Tibial nerve (tissue), 4 donors: ENCODE measurements at regions not wholly inside any gene's neighbourhood (a gene's known extent, or its start where the extent isn't known, plus 50 kb on each side); places are given as distances from the start of the nearest gene placed in this dataset.

Experiments
- DNase-seq, 2 donors: peaks; one replicate each; pipeline ENCODE4 v3.0.0-alpha.2; 2019; ENCODE audit warnings: low spot score in 2 of 2
- H3K27ac ChIP-seq, 4 donors: fragments of 200-600 bp; sonication (generic) in 3 of 4; one replicate each; pipeline ENCODE4 v1.5.1; 2017 to 2019; ENCODE audit warnings: mild to moderate bottlenecking in 1 of 4
- H3K27me3 ChIP-seq, 2 donors: fragments of 200-600 bp; sonication (generic) in 1 of 2; one replicate each; pipeline versions ENCODE4 v1.5.1 to v1.6.0; 2017 to 2019
- H3K36me3 ChIP-seq, 3 donors: fragments of 200-600 bp; sonication (generic); one replicate each; pipeline ENCODE4 v1.5.1; 2018 to 2019
- H3K4me1 ChIP-seq, 4 donors: fragments of 200-600 bp; sonication (generic) in 3 of 4; one replicate each; pipeline ENCODE4 v1.5.1; 2017 to 2019
- H3K4me3 ChIP-seq, 4 donors: fragments of 200-600 bp; sonication (generic) in 3 of 4; one replicate each; pipeline ENCODE4 v1.5.1; 2017 to 2019; ENCODE audit warnings: mild to moderate bottlenecking in 1 of 4, moderate library complexity in 1 of 4
- H3K9me3 ChIP-seq, 4 donors: fragments of 200-600 bp; sonication (generic) in 3 of 4; one replicate each; pipeline ENCODE4 v1.5.1; 2017 to 2019
- EP300 ChIP-seq, 2 donors: sonication (generic); formaldehyde crosslinking; IDR thresholded peaks; one replicate each; pipeline ENCODE4 v1.6.1; 2017; ENCODE audit warnings: antibody characterized with exemption in 2 of 2, mild to moderate bottlenecking in 1 of 2
- POLR2A ChIP-seq, 2 donors: fragments of 450-650 bp; IDR thresholded peaks; one replicate each; pipeline ENCODE4 v1.6.1; 2017; ENCODE audit warnings: antibody characterized with exemption in 2 of 2, mild to moderate bottlenecking in 2 of 2, moderate library complexity in 2 of 2
- WGBS, 2 donors: methylation state at CpG; one replicate each; pipeline ENCODE4 v1.1.5; 2018; 5-methylcytosine and 5-hydroxymethylcytosine counted together
- TF ChIP-seq, protein P1 (sequence below), 5 experiments: fragments of 200-600 bp in 3 of 5; fragments of 450-650 bp in 2 of 5; sonication (generic) in 3 of 5; IDR thresholded peaks; one replicate each; pipeline ENCODE4 v1.5.1; 2016 to 2019; ENCODE audit warnings: antibody characterized with exemption in 5 of 5, mild to moderate bottlenecking in 3 of 5, moderate library complexity in 2 of 5

- TF ChIP-seq, protein P1, sequence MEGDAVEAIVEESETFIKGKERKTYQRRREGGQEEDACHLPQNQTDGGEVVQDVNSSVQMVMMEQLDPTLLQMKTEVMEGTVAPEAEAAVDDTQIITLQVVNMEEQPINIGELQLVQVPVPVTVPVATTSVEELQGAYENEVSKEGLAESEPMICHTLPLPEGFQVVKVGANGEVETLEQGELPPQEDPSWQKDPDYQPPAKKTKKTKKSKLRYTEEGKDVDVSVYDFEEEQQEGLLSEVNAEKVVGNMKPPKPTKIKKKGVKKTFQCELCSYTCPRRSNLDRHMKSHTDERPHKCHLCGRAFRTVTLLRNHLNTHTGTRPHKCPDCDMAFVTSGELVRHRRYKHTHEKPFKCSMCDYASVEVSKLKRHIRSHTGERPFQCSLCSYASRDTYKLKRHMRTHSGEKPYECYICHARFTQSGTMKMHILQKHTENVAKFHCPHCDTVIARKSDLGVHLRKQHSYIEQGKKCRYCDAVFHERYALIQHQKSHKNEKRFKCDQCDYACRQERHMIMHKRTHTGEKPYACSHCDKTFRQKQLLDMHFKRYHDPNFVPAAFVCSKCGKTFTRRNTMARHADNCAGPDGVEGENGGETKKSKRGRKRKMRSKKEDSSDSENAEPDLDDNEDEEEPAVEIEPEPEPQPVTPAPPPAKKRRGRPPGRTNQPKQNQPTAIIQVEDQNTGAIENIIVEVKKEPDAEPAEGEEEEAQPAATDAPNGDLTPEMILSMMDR (IDR thresholded peaks at IDR 0.05), result no peak
- TF ChIP-seq EP300 (IDR thresholded peaks at IDR 0.05) (no peak), POLR2A (IDR thresholded peaks at IDR 0.05) (no peak)
- DNase-seq, result no peak
- no peaks in the 10 kb centered on the region for H3K4me1 ChIP-seq
- no peaks in the 10 kb centered on the region for H3K36me3 ChIP-seq
- H3K27me3 ChIP-seq, result no peaks in the 10 kb centered on the region
- H3K9me3 ChIP-seq, result no peaks in the 10 kb centered on the region
- H3K4me3 ChIP-seq, result no peak overlapping the region
- H3K27ac ChIP-seq, result no peak overlapping the region
- WGBS, 2 donors, result 69 to 72% methylated on average over 5 of the region's 5 CpGs
Measured at GRCh38 chr6:97914912-97915311, 631.9 kb upstream of the MMS22L start.

DNA sequence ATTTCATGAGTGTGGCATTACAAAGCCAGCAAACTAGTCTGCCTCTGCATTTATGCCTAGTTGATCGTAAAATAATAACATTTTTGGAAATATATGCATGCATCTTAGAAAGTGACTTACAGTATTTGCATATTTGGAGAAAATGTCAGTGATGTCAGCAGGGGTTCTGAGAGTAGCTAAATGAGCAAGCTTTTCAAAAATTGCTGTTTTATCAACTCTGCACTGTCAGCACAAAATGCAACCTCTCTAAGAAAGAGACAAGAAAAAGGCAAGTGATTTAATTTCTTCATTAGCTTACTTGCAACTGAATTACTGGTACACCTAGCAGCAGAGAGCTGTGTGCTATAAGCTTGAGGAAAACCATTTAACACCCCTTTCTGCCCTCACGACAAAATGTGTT lies 632.5 kb upstream of the MMS22L start:
- Histone ChIP-seq H3K4me1 (no peaks in the 10 kb centered on the region), H3K27ac (no peak overlapping the region), H3K27me3 (no peaks in the 10 kb centered on the region), H3K9me3 (no peaks in the 10 kb centered on the region), H3K4me3 (no peak overlapping the region), H3K36me3 (no peaks in the 10 kb centered on the region)
- 31 to 39% methylated on average over 2 of the region's 2 CpGs for WGBS, 2 donors
- DNase-seq, result no peak
- TF ChIP-seq, protein P1 (IDR thresholded peaks at IDR 0.05), result no peak
- no peak for TF ChIP-seq POLR2A (IDR thresholded peaks at IDR 0.05)
- TF ChIP-seq EP300 (IDR thresholded peaks at IDR 0.05), result no peak

DNA sequence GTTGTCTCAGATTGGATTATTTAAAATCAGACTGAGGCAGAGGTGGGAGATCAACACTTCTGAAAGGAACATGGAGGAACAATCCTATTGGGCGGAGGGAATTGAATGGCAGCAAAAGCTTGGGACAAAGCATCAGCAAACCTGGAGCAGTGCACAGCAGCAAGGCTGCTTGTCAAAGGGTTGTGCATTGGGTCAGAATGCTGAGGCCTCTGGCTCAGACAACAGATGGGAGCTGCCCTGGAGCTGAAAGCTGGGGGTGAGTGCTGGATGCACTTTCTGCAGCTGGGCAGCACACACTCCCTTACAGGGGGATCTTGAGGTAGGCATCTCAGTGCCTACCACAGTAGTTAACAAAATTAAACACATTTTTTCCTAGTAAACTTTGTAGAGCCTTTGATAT lies 634.4 kb upstream of the MMS22L start:
- H3K9me3 ChIP-seq, result no peaks in the 10 kb centered on the region
- H3K27me3 ChIP-seq, result no peaks in the 10 kb centered on the region
- H3K27ac ChIP-seq, result no peak overlapping the region
- WGBS, 2 donors, result 95% methylated on average over 1 of the region's 1 CpG
- no peaks in the 10 kb centered on the region for H3K36me3 ChIP-seq
- TF ChIP-seq POLR2A (IDR thresholded peaks at IDR 0.05) (no peak), EP300 (IDR thresholded peaks at IDR 0.05) (no peak)
- TF ChIP-seq, protein P1 (IDR thresholded peaks at IDR 0.05), result no peak
- no peak for DNase-seq
- no peaks in the 10 kb centered on the region for H3K4me1 ChIP-seq
- H3K4me3 ChIP-seq, result no peak overlapping the region

- no peak overlapping the region for H3K27ac ChIP-seq
- no peaks in the 10 kb centered on the region for H3K4me1 ChIP-seq
- no peak for DNase-seq
- 70 to 76% methylated on average over 3 of the region's 3 CpGs for WGBS, 2 donors
- no peak overlapping the region for H3K4me3 ChIP-seq
- no peaks in the 10 kb centered on the region for H3K27me3 ChIP-seq
- H3K36me3 ChIP-seq, result no peaks in the 10 kb centered on the region
- no peaks in the 10 kb centered on the region for H3K9me3 ChIP-seq
- TF ChIP-seq, protein P1 (IDR thresholded peaks at IDR 0.05), result no peak
- TF ChIP-seq EP300 (IDR thresholded peaks at IDR 0.05) (no peak), POLR2A (IDR thresholded peaks at IDR 0.05) (no peak)
Measured at GRCh38 chr6:97919046-97919445, 636.0 kb upstream of the MMS22L start.

DNA sequence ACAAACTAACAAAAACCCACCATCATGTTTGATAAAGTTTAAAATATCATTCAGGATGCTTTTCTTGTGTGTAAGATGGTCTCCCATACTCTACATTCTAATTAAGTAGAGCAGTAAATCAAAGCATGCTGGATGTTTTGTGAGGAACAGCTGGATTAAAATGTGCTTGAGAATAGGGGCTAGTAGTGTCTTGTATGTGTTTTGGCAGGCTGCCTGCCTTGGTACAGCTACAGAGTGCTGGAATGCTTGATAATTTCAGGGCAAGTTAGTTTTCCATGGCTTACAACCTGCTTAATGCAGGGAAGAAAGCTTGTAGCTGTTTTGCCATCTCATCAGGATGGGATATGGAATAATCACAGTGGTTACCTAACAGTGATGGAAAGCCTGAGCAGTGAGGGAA lies 636.6 kb upstream of the MMS22L start:
- Histone ChIP-seq H3K27ac (no peak overlapping the region), H3K9me3 (no peaks in the 10 kb centered on the region), H3K4me3 (no peak overlapping the region), H3K27me3 (no peaks in the 10 kb centered on the region), H3K4me1 (no peaks in the 10 kb centered on the region), H3K36me3 (no peaks in the 10 kb centered on the region)
- no peak for DNase-seq
- no peak for TF ChIP-seq POLR2A (IDR thresholded peaks at IDR 0.05)
- TF ChIP-seq, protein P1 (IDR thresholded peaks at IDR 0.05), result no peak
- TF ChIP-seq EP300 (IDR thresholded peaks at IDR 0.05), result no peak
